ENCODE measurements at regions not wholly inside any gene's neighbourhood (a gene's known extent, or its start where the extent isn't known, plus 50 kb on each side); places are given as distances from the start of the nearest gene placed in this dataset.
"Not testable (repeated sequence)": the region's sequence is repeated elsewhere in the genome, so short reads cannot be mapped to it uniquely, and the experiment has no call there.

DNA sequence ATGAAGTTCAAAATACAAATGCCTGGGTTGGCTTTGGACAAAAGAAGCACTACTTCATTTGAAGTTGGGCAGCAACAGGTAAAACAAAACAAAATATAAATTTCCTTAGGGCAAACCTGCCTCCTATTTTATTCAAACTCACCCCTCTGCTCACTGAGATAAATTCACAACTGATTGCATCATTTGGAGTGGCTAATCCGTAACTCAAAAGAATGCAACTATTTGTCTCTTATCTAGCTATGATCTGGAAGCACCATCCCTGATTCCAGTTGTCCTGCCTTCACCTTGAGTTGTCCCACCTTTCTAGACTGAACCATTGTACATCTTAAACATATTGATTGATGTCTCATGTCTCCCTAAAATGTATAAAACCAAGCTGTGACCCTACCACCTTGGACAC is 145.0 kb downstream of the CCER1 start:
- TF ChIP-seq, protein P1, sequence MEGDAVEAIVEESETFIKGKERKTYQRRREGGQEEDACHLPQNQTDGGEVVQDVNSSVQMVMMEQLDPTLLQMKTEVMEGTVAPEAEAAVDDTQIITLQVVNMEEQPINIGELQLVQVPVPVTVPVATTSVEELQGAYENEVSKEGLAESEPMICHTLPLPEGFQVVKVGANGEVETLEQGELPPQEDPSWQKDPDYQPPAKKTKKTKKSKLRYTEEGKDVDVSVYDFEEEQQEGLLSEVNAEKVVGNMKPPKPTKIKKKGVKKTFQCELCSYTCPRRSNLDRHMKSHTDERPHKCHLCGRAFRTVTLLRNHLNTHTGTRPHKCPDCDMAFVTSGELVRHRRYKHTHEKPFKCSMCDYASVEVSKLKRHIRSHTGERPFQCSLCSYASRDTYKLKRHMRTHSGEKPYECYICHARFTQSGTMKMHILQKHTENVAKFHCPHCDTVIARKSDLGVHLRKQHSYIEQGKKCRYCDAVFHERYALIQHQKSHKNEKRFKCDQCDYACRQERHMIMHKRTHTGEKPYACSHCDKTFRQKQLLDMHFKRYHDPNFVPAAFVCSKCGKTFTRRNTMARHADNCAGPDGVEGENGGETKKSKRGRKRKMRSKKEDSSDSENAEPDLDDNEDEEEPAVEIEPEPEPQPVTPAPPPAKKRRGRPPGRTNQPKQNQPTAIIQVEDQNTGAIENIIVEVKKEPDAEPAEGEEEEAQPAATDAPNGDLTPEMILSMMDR (IDR thresholded peaks at IDR 0.05), result no peak
- Mint-ChIP-seq H3K4me1 (peaks cover 9% of the 10 kb centered on the region), H3K9me3 (no peaks in the 10 kb centered on the region), H3K36me3 (ENCODE audit: low read depth) (no peaks in the 10 kb centered on the region), H3K27me3 (ENCODE audit: low read depth, poor library complexity) (no peaks in the 10 kb centered on the region), H3K4me3 (no peak overlapping the region), H3K27ac (no peak overlapping the region)
- no peak for DNase-seq

DNA sequence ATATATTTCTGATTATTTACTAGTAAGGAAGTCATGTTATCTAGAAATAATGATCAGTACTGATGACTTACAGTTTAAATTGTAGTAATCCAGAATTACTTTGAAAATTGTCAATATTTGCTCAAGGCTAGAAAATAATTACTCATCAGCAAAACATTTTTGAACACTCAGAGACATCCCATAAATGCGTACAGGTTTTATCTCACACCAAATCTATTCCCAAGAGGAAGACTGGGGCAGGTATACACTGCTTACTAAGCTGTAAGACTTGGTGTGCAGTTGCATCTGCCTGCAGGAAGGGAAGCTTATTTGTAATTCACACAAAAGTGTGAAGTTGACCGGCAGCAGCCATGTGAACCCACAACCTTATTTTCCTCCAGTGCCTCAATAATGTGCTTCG is 146.4 kb downstream of the CCER1 start:
- no peak for DNase-seq
- no peaks in the 10 kb centered on the region for H3K27me3 Mint-ChIP-seq (ENCODE audit: low read depth, poor library complexity)
- no peaks in the 10 kb centered on the region for H3K9me3 Mint-ChIP-seq
- no peak overlapping the region for H3K27ac Mint-ChIP-seq
- TF ChIP-seq, protein P1 (IDR thresholded peaks at IDR 0.05), result no peak
- H3K4me1 Mint-ChIP-seq, result peaks cover 2% of the 10 kb centered on the region
- H3K4me3 Mint-ChIP-seq, result no peak overlapping the region
- no peaks in the 10 kb centered on the region for H3K36me3 Mint-ChIP-seq (ENCODE audit: low read depth)

DNA sequence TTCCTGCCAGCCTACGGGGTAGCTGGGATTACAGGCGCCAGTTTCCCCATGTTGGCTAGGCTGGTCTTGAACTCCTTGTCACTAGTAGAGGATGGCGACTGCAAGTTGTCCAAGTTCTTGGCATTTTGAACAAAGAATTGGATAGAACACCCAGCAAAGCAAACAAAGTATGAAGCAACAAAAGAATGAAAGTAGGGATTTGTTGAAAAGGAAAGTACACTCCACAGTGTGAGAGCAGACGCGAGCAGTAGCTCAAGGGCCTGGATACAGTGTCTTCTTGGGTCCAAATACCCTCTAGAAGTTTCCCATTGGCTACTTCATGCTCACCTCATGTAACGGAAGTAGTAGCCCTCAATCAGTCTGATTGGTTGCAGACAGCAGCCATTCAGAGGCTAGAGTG is 152.2 kb downstream of the CCER1 start:
- DNase-seq, result no peak
- peaks cover 3% of the 10 kb centered on the region for H3K9me3 Mint-ChIP-seq
- H3K36me3 Mint-ChIP-seq (ENCODE audit: low read depth), result no peaks in the 10 kb centered on the region
- no peaks in the 10 kb centered on the region for H3K4me1 Mint-ChIP-seq
- TF ChIP-seq, protein P1 (IDR thresholded peaks at IDR 0.05), result no peak
- H3K4me3 Mint-ChIP-seq, result no peak overlapping the region
- H3K27me3 Mint-ChIP-seq (ENCODE audit: low read depth, poor library complexity), result no peaks in the 10 kb centered on the region
- no peak overlapping the region for H3K27ac Mint-ChIP-seq

DNA sequence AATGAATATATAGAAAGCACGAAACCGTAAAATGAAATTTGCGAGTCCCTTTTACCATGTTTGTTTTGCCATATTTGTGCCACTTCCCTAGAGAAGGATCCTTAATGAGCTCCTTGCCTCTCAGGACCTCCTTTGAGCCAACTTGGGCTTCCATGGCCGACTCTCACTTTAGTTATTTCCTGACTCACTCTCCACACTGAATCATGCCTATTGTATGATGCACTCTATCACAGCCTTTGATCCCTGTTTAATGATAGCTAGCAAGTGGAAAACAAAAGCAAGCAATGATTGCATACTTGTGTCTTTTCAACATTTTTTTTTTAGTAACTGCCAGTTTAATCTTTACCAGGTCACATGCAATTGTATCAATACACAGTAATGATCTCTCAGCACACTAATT is 153.2 kb downstream of the CCER1 start:
- H3K36me3 Mint-ChIP-seq (ENCODE audit: low read depth), result no peaks in the 10 kb centered on the region
- no peak for DNase-seq
- H3K4me3 Mint-ChIP-seq, result no peak overlapping the region
- TF ChIP-seq, protein P1 (IDR thresholded peaks at IDR 0.05), result no peak
- no peak overlapping the region for H3K27ac Mint-ChIP-seq
- no peaks in the 10 kb centered on the region for H3K27me3 Mint-ChIP-seq (ENCODE audit: low read depth, poor library complexity)
- H3K9me3 Mint-ChIP-seq, result peaks cover 3% of the 10 kb centered on the region
- H3K4me1 Mint-ChIP-seq, result no peaks in the 10 kb centered on the region

DNA sequence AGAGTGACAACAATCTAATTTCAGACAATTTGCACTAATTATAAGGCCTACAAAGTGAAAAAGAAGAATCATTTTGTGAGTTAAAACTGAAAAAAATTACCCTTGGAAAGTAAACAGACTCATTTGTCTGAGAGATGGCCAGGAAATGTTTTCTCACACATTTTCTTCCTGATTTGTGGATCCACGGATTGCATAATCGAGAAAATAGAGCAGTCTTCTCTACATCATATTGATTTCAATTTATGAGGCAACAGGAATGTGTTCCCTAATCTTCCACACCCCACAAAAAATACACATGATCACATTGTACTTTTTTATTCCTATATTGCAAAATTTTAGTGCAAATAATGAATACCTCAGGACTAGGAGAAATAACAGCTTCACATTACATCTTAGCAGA is 160.8 kb downstream of the CCER1 start:
- H3K27ac Mint-ChIP-seq, result no peak overlapping the region
- no peaks in the 10 kb centered on the region for H3K36me3 Mint-ChIP-seq (ENCODE audit: low read depth)
- H3K4me1 Mint-ChIP-seq, result no peaks in the 10 kb centered on the region
- TF ChIP-seq, protein P1 (IDR thresholded peaks at IDR 0.05), result no peak
- no peak overlapping the region for H3K4me3 Mint-ChIP-seq
- no peaks in the 10 kb centered on the region for H3K27me3 Mint-ChIP-seq (ENCODE audit: low read depth, poor library complexity)
- DNase-seq, result no peak
- peaks cover 3% of the 10 kb centered on the region for H3K9me3 Mint-ChIP-seq

DNA sequence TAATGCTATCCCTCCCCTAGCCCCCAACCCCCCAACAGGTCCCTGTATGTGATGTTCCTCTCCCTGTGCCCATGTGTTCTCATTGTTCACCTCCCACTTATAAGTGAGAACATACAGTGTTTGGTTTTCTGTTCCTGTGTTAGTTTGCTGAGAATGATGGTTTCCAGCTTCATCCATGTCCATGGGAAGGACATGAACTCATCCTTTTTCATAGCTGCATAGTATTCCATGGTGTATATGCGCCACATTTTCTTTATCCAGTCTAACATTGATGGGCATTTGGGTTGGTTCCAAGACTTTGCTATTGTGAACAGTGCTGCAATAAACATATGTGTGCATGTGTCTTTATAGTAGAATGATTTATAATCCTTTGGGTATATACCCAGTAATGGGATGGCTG is 162.3 kb downstream of the CCER1 start:
- H3K27me3 Mint-ChIP-seq (ENCODE audit: low read depth, poor library complexity); H3K4me1 Mint-ChIP-seq; H3K36me3 Mint-ChIP-seq (ENCODE audit: low read depth); H3K9me3 Mint-ChIP-seq; DNase-seq; H3K4me3 Mint-ChIP-seq; H3K27ac Mint-ChIP-seq: not testable (repeated sequence)

All from nephron progenitor cell (in vitro differentiated cells).